Dendritic cell treated with granulocyte-macrophage colony-stimulating factor and Interleukin-4, amounts not matched to agents 40 ng/mL and 50 ng/mL, for 4 days (primary cell): ENCODE measurements at regions not wholly inside any gene's neighbourhood (a gene's known extent, or its start where the extent isn't known, plus 50 kb on each side); places are given as distances from the start of the nearest gene placed in this dataset.

Experiments used
- H3K27ac Mint-ChIP-seq: one replicate; pipeline ENCODE4 v1.8.0; 2022; ENCODE audit warnings: mild to moderate bottlenecking, mixed read lengths
- H3K27me3 Mint-ChIP-seq: one replicate; pipeline ENCODE4 v1.8.0; 2022; ENCODE audit warnings: mild to moderate bottlenecking, mixed read lengths
- H3K36me3 Mint-ChIP-seq: one replicate; pipeline ENCODE4 v1.8.0; 2022; ENCODE audit warnings: low read depth, mixed read lengths
- H3K4me1 Mint-ChIP-seq: one replicate; pipeline ENCODE4 v1.8.0; 2022; ENCODE audit warnings: low read depth, mixed read lengths
- H3K4me3 Mint-ChIP-seq: one replicate; pipeline ENCODE4 v1.8.0; 2022; ENCODE audit warnings: mild to moderate bottlenecking, moderate library complexity, mixed read lengths
- H3K9me3 Mint-ChIP-seq: one replicate; pipeline ENCODE4 v1.8.0; 2022; ENCODE audit warnings: mixed read lengths
- intact Hi-C: fragments of 100-400 bp; cut with micrococcal nuclease; formaldehyde crosslinking; loops from one replicate; pipeline ENCODE4 v1.15.0; 2022

DNA sequence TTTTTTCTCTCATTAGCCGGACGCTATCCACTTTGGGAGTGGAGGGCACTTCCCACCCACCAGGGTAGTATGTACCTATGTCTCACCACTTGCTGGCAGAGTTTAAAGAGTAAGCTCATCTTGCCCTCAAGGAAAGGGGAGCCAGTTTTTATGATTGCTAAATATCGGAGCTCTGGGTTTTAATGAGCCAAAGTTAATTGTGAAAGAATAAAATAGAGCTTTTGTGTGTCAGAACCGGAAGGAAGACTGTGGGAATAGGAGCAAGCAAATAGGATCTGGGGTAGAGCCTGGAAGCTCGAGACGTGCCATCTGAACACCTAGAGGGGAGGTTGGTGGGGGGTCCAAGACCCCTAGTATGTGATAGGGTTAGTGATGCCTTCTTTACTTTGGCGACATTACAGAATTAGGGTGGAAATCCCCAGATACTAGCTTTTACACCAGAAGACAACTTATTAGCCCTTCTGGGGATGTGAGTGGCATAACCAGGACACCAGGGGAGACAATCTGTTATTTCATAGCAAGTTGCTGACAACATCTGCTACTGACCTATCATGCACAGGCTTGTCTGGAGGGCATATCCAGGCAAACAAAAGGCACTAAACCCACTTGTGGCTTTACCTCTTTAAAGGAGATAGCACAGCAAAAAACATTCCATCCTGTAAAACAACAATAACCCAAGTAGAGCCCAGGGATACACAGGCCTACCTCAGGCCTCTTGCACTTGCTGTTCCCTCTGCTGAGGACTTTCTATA is 333.8 kb downstream of the ZNF621 start:
- intact Hi-C loops = no loop called here
- no peak overlapping the region for H3K4me3 Mint-ChIP-seq
- no peaks in the 10 kb centered on the region for H3K27me3 Mint-ChIP-seq
- H3K4me1 Mint-ChIP-seq = no peaks in the 10 kb centered on the region
- H3K27ac Mint-ChIP-seq = no peak overlapping the region
- H3K36me3 Mint-ChIP-seq = no peaks in the 10 kb centered on the region
- no peaks in the 10 kb centered on the region for H3K9me3 Mint-ChIP-seq

DNA sequence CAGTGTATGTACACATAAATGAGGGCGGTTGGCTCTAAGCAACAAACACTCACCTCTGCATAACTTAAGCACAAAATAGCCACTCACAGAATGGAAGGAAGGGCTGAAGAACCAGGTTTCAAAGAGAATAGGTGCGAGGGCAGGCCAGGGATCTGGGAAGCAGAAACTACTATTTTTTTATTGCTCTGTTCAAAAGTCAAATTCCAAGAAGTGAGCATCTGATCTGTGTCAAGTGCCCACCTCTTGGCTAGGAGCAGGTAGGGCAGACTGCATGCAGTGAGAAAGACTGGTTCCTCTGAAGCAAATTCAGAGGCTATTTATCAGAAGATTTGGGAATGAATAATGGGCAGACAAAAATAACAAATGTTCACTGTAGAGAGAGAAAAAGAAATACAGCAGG is 336.4 kb upstream of the CTNNB1 start:
- intact Hi-C loops = no loop called here
- H3K9me3 Mint-ChIP-seq = peaks cover 12% of the 10 kb centered on the region
- no peaks in the 10 kb centered on the region for H3K27me3 Mint-ChIP-seq
- H3K4me3 Mint-ChIP-seq = no peak overlapping the region
- no peaks in the 10 kb centered on the region for H3K36me3 Mint-ChIP-seq
- no peak overlapping the region for H3K27ac Mint-ChIP-seq
- no peaks in the 10 kb centered on the region for H3K4me1 Mint-ChIP-seq

DNA sequence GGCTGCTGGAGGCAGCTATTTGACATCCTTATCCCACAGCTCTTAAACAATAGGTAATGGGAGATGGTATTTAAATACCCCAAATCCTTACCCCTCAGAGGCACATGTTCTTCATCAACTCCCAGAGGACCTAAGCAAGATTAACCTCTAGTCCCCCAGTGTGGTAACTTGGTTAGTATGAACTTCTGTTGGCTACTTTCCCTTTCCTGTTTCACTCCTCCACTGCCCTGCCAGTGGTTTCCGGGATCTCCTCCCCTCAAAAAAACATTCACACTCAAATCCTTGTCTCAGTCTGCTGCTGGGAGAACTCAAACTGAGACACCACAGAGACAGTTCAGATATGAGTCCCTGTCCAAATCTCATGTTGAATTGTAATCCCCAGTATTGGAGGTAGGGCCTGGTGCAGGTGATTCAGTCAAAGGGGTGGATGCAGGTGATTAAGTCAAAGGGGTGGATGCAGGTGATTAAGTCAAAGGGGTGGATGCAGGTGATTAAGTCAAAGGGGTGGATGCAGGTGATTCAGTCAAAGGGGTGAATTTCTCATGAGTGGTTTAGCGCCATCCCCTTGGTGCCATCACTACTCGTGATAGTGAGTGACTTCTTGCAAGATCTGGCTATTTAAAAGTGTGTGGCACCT is 335.0 kb upstream of the CTNNB1 start:
- intact Hi-C loops = no loop called here
- Mint-ChIP-seq H3K36me3 (no peaks in the 10 kb centered on the region), H3K4me1 (no peaks in the 10 kb centered on the region), H3K27ac (no peak overlapping the region), H3K9me3 (peaks cover 12% of the 10 kb centered on the region), H3K27me3 (no peaks in the 10 kb centered on the region), H3K4me3 (no peak overlapping the region)

DNA sequence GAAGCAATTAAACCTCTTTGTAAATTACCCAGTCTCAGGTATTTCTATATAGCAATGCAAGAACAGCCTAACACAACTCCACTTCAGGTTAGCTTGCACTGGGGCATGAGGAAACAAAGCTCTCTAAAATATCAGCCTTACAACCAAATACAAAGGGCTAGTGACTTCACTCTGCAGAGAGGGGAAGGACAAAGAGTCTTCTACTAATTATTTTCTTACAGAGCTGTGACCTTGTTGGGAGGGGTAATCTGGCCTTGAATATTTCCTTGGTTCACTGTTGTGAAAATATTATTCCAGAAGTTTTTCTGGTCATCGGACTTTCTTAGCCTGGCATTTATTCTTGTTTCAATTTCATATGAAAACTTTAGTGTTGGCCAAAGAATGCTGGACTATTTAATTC is 334.4 kb upstream of the CTNNB1 start:
- intact Hi-C loops = no loop called here
- Mint-ChIP-seq H3K4me3 (no peak overlapping the region), H3K9me3 (peaks cover 12% of the 10 kb centered on the region), H3K36me3 (no peaks in the 10 kb centered on the region), H3K27me3 (no peaks in the 10 kb centered on the region), H3K27ac (no peak overlapping the region), H3K4me1 (no peaks in the 10 kb centered on the region)

DNA sequence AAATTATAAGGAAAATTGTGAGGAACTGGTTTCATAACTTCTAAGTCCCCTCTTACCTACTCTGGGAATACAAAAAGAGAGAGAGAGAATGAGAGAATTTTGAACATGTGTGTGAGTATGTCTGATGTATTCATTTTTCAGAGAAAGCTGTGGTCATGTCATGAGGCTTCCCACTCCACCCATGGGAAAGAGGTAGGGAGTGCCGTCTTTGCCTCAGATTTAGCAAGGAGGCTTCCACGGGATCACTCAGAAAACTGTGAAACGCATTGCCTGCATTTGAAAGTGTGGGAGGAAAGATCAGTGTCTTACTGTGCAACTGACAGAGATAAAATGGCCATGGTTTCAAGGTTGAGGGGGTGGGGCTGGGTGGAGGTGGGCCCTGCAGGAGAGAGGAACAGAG is 331.5 kb upstream of the CTNNB1 start:
- Mint-ChIP-seq H3K4me3 (no peak overlapping the region), H3K36me3 (no peaks in the 10 kb centered on the region), H3K4me1 (no peaks in the 10 kb centered on the region), H3K9me3 (peaks cover 12% of the 10 kb centered on the region), H3K27ac (no peak overlapping the region), H3K27me3 (no peaks in the 10 kb centered on the region)
- intact Hi-C loops = no loop called here

DNA sequence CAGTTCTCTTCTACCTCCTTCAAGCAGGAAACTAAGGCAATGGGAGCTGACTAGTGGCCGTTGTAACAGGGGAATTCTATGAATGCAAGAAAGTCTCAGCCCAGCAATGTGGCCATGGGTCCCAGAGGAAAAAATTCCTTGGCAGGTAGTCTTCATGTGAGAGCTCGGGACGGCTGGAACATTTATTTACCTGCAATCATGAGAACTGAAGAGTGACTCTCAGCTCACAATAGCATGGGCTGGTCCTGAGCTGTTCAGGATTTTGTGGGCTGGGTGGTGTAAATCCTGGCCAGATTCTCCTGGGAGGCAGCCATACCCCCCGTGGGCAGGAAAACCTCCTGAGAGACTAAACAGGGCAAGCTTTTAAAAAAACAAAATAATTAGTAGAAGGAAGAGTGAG is 330.3 kb upstream of the CTNNB1 start:
- Mint-ChIP-seq H3K27me3 (no peaks in the 10 kb centered on the region), H3K36me3 (no peaks in the 10 kb centered on the region), H3K27ac (no peak overlapping the region), H3K4me3 (no peak overlapping the region), H3K9me3 (peaks cover 12% of the 10 kb centered on the region), H3K4me1 (no peaks in the 10 kb centered on the region)
- intact Hi-C loops = no loop called here

DNA sequence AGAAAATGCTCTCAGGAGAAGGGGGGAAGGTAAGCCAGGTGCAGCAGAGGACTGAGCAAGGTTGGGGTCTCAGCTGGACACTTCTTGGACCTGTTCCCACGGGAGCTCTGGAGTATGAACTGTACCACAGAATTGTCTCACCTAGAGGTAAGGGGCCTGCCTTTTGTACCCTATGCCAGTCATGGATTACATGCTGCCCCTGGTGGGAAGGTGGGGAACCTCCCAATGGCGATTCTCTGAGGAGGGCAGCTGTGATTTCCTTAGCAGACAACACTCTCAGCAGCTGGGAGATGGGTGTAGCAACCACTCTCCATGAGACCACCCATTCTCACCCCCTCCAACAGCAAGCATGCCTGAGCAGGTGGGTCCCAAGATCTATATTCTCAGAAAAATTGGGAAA is 329.4 kb upstream of the CTNNB1 start:
- H3K27ac Mint-ChIP-seq = no peak overlapping the region
- H3K27me3 Mint-ChIP-seq = no peaks in the 10 kb centered on the region
- no peak overlapping the region for H3K4me3 Mint-ChIP-seq
- intact Hi-C loops = no loop called here
- no peaks in the 10 kb centered on the region for H3K4me1 Mint-ChIP-seq
- peaks cover 12% of the 10 kb centered on the region for H3K9me3 Mint-ChIP-seq
- H3K36me3 Mint-ChIP-seq = no peaks in the 10 kb centered on the region

DNA sequence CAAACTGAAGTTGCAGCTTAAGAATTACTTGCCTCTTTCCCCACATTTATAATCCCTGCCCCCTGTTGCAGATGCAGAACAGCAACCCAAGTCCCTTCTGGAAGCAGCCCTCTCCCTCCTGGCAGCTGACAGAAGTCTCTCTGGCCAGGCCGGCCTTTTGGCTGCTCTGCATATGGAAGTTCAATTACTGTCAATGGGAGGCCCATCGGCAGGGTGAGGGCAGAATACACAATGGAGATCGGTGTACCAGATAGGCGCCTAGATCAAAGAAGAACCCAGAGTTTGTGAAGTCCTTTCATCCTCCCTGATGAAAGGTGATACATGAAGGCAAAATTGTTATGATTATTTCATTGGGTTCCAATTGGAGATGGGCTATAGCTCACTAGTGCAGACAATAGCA is 327.9 kb upstream of the CTNNB1 start:
- peaks cover 4% of the 10 kb centered on the region for H3K9me3 Mint-ChIP-seq
- no peak overlapping the region for H3K27ac Mint-ChIP-seq
- no peaks in the 10 kb centered on the region for H3K27me3 Mint-ChIP-seq
- no peak overlapping the region for H3K4me3 Mint-ChIP-seq
- H3K4me1 Mint-ChIP-seq = no peaks in the 10 kb centered on the region
- H3K36me3 Mint-ChIP-seq = no peaks in the 10 kb centered on the region
- intact Hi-C loops = no loop called here

DNA sequence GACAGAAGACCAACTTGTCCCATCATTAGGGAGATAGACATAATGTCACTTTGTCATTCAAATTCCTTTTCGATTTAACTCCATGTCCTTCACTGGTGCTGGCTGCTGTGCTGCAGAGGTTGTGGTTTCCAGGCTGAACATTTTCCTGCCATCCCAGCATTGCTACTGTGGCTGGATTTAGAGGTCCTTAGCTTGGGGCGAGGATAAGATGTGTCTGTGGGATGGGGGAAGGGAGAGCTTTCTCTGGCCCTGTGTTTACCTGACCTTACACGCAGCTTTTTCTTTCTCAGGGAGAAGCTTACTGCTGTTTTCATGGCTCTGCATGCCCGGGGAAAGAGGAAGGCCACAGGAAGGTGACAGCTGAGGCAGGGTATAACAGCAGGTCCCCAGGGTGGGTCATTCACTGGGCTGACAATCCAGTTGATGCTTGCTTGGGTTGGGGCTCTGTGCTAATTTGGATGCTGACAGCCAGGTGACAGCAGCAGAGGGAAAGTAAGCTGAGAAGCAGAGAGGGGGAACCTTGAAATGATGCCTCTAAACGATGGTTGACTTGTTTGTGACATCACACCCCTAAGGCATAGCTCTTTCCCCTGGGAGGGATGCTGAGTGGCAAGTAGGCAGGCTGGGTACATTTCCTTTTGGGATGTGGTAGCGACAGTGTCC is 326.9 kb upstream of the CTNNB1 start:
- no peaks in the 10 kb centered on the region for H3K36me3 Mint-ChIP-seq
- no peak overlapping the region for H3K4me3 Mint-ChIP-seq
- no peak overlapping the region for H3K27ac Mint-ChIP-seq
- H3K4me1 Mint-ChIP-seq = no peaks in the 10 kb centered on the region
- H3K27me3 Mint-ChIP-seq = no peaks in the 10 kb centered on the region
- intact Hi-C loops = no loop called here
- H3K9me3 Mint-ChIP-seq = no peaks in the 10 kb centered on the region

DNA sequence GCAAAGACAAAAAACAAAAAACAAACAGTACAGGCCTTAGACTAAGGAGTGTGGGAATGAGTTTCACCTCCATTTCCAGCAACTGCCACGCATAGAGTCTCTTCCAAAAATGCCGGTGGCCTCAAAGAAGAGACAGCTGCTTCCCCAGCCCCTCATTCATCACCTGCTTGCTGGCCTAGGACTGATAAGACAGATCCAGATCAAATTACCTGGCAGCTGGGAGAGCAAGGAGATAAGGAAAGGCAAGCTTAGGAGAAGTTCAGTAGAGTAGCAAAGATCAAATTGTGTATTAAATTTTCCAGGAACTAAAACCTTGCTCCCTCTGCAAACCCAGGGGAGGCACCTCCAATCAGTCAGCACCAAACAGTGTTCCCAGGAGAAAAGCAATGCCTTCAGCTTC is 325.8 kb upstream of the CTNNB1 start:
- no peaks in the 10 kb centered on the region for H3K9me3 Mint-ChIP-seq
- H3K4me1 Mint-ChIP-seq = no peaks in the 10 kb centered on the region

DNA sequence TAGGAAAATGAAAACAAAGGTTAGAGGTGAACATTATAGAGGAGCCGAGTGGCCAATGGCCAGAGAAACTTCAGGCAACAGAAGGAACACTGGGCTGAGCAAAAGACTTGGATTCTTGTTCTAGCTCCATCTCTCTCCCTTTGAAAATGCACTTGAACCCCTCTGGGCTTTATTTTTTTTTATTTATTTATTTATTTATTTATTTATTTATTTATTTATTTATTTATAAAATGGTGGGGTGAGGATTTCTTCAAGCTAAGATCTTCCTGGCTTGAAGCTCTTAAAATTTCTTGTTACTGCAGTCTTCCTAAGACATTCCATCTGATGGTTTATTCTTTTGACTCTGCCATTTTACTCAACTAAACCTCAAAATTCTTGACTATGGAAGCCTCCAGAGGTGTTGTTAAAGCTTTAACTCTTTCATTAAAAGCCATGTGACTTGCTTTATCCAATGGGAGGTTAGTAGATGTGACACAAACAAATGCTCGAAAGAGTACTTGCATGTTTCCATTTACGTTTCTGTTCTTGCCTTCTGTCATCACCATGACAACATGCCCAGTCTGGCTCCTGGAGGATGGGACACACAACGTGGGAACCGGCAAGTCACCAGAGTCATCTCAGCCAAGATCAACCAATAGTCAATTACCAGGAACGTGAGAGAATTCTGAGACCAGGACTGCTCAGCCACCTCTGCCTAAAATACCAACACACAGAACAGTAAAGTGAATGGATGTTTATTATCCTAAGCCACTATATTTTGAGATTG is 325.2 kb upstream of the CTNNB1 start:
- intact Hi-C loops = no loop called here
- no peaks in the 10 kb centered on the region for H3K27me3 Mint-ChIP-seq
- H3K4me1 Mint-ChIP-seq = no peaks in the 10 kb centered on the region
- no peaks in the 10 kb centered on the region for H3K36me3 Mint-ChIP-seq
- H3K27ac Mint-ChIP-seq = no peak overlapping the region
- H3K9me3 Mint-ChIP-seq = no peaks in the 10 kb centered on the region
- H3K4me3 Mint-ChIP-seq = no peak overlapping the region

More for the DNA sequence above, 325.8 kb upstream of the CTNNB1 start:
- intact Hi-C loops = no loop called here
- no peaks in the 10 kb centered on the region for H3K36me3 Mint-ChIP-seq
- no peak overlapping the region for H3K27ac Mint-ChIP-seq
- no peak overlapping the region for H3K4me3 Mint-ChIP-seq
- H3K27me3 Mint-ChIP-seq = no peaks in the 10 kb centered on the region

DNA sequence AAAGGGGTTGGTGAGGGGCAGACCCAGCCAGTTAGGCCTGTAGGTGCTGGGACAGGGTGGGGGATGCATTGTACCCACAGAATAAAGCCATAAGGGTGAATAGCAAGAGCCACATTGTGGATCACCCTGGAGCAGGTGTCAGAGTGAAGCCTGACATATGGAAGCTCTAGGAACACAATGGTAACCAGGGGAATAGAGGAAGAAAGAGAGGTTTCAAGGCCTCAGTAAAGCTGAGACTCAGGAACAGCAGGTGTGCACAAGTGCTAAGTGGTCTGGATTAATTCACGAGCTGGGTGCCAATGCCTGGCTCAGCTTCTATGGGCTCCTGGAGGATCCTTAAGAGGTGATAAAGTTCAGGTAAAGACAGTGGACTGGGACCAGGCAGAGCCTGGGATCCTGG is 323.7 kb upstream of the CTNNB1 start:
- intact Hi-C loops = no loop called here
- Mint-ChIP-seq H3K36me3 (no peaks in the 10 kb centered on the region), H3K27ac (no peak overlapping the region), H3K27me3 (no peaks in the 10 kb centered on the region), H3K9me3 (no peaks in the 10 kb centered on the region), H3K4me3 (no peak overlapping the region), H3K4me1 (no peaks in the 10 kb centered on the region)

DNA sequence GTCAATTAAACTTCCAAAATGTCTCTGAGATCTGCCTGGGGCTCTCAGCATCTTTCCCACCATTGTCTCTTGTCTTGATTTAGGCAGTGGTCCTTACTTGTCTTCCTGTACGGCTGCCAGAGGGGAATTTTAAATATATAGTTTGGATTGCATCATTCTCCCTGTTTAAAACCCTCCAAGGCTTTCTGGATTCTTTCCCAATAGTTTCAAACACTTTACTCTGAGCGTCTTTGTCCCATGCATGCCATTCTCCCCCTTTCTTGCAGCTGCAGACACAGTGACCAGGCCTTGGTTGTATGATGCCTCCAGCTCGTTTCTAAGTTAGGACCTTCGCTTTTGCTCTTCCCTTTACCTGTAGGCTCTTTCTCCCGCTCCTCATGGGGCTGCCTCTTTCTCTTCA is 323.3 kb upstream of the CTNNB1 start:
- Mint-ChIP-seq H3K27me3 (no peaks in the 10 kb centered on the region), H3K9me3 (no peaks in the 10 kb centered on the region), H3K4me3 (no peak overlapping the region), H3K36me3 (no peaks in the 10 kb centered on the region), H3K27ac (no peak overlapping the region), H3K4me1 (no peaks in the 10 kb centered on the region)
- intact Hi-C loops = no loop called here

DNA sequence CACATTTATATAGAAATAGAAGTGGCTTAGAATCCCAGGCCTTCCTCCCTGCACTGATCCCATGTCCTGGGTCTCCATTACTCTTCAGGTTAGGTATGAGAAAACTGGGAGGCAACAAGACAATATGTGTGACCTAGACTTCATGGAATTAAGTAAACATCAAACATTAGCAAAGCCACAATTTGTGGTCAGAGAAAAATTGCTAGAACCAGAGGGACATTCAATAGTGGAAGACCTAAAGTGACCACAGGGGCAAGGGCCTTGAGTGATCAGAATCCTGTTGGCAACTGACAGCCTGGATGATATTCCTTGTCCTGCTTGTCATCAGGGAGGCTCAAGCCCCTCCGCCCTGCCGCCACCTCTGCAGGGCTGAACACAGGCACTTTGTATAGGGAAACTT is 322.8 kb upstream of the CTNNB1 start:
- no peaks in the 10 kb centered on the region for H3K4me1 Mint-ChIP-seq
- no peaks in the 10 kb centered on the region for H3K9me3 Mint-ChIP-seq
- H3K27ac Mint-ChIP-seq = no peak overlapping the region
- H3K27me3 Mint-ChIP-seq = no peaks in the 10 kb centered on the region
- no peak overlapping the region for H3K4me3 Mint-ChIP-seq
- no peaks in the 10 kb centered on the region for H3K36me3 Mint-ChIP-seq
- intact Hi-C loops = no loop called here
